ENCODE measurements at regions not wholly inside any gene's neighbourhood (a gene's known extent, or its start where the extent isn't known, plus 50 kb on each side); places are given as distances from the start of the nearest gene placed in this dataset.

DNA sequence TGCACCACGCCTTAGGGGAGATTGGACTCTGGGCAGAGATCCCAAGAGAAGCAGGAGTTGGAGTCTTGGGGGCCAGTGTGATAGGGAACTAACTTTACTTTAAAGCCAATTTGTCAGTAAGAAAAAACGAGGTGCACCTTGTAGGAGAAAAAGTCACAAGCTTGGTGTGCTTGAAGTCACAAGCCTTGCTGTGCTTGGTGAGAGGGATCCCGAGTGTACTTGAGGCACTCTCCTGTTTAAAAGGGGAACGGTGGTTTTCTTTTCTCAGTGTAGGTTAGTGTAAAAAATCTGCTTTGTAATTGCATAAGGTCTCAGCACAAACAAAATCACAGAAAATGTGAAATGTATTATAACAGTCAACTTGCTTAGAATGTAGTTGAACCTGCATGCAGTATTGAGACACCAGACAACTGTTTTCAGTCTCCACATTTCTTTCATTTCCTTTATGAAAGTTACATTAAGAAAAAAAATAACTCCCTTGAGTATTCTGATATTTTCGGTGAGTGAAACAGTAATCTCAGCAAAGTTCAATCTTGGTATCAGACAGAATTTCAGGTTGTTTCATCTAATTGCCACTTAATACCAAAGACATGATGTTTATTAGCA lies 111.1 kb upstream of the DUSP22 start:
- DNase-seq (ENCODE audit: insufficient read length, low spot score) (no peak), FAIRE-seq (peak; percentile 87)
- TF ChIP-seq POLR2AphosphoS5 (IDR thresholded peaks at IDR 0.05; ENCODE audit: low read depth, low read length) (peak; percentile 19; the same call in 1 of the 2 replicates), TAF1 (IDR thresholded peaks at IDR 0.05; ENCODE audit: low read depth, low read length) (no peak), SPI1 (IDR thresholded peaks at IDR 0.05; ENCODE audit: low read depth, low read length) (peak; percentile 21; the same call in 1 of the 2 replicates), POU2F2 (IDR thresholded peaks at IDR 0.05; ENCODE audit: low read depth, low read length) (no peak)

DNA sequence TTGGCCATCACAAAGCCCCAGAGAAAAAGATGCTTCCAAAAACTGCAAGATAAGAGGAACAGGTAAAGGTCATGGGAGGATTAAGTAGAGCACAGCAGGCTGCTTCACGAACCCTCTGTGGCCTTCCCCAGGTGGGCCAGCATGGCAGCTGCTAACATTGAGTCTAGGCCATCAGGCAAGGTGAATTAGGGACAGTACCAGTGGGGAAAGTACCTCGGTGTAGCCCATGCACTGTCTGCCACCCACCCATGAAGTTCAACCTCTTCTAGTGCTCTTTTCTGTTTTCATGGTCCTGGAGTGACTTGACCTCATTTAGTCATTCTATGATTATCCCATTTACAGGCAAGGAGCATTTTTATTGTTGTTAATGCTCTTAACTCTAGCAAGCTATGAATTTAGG lies 108.6 kb upstream of the DUSP22 start:
- FAIRE-seq (peak; percentile 82), DNase-seq (ENCODE audit: insufficient read length, low spot score) (no peak)
- TF ChIP-seq POU2F2 (IDR thresholded peaks at IDR 0.05; ENCODE audit: low read depth, low read length), result no peak
- 0 out of 2 replicates have a peak, but pooled peaks have one; percentile 15 for TF ChIP-seq SPI1 (IDR thresholded peaks at IDR 0.05; ENCODE audit: low read depth, low read length)

DNA sequence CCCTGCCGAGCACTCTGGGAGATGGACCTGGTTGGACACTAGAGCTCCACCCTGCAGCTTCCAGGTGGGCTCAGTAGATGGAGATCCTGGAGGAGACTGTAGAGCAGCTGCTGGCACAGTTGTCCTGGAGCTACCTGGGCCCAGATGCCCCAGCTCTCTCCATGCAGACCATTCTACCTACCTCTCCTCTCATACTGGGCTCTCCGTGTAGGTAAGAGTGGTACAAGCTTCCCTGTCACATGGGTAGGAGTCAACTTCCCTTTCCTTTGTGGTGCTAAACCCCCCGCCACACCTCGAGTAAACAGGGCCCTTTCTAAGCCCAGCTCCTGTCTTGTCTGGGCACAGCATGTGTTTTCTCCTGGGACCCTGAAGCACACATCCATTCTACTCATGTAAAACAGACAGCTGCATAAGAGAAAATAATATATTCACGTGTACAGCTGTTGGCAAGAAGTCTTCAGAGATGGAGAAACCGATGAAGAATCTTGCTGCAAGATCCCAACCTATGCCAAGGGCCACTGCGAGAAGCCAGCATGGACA lies 108.1 kb upstream of the DUSP22 start:
- FAIRE-seq, result no peak
- no peak for DNase-seq (ENCODE audit: insufficient read length, low spot score)
- no peak for TF ChIP-seq TAF1 (IDR thresholded peaks at IDR 0.05; ENCODE audit: low read depth, low read length)
- no peak for TF ChIP-seq POLR2A (IDR thresholded peaks at IDR 0.05; ENCODE audit: low read depth, low read length)
- TF ChIP-seq SPI1 (IDR thresholded peaks at IDR 0.05; ENCODE audit: low read depth, low read length), result no peak
- TF ChIP-seq POLR2AphosphoS5 (IDR thresholded peaks at IDR 0.05; ENCODE audit: low read depth, low read length), result no peak
- no peak for TF ChIP-seq POU2F2 (IDR thresholded peaks at IDR 0.05; ENCODE audit: low read depth, low read length)
- TF ChIP-seq PAX5 (IDR thresholded peaks at IDR 0.05; ENCODE audit: insufficient read depth, low read length, severe bottlenecking), result no peak

DNA sequence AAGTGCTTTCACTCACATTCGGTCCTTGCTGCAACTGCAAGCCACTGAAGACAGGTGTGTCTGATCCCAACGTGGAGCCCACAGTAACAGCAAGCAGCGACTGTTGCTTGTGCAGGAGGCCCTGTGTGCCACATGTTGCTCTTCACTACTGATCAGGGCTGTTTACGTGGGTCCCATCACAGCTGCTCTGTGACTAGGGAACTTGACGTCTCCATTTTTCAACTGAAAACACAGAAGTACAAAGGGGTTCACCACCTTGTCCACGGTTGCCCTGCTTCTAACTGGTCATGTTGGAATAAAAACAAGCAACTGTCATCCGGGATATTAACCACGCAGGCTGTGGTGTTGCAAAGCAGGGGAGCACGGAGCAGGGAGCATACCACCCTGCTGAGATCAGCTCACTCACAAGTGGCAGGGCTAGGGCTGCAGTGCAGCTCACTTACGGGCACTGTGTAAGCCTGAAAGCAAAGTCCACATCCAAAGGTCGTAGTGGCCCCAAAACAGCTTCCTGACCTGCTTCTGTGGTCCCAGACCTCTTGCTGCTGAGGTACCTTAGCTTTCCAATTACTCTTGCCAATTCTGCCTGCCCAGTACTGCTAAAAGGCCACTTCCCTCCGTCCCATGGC lies 105.8 kb upstream of the DUSP22 start:
- FAIRE-seq (no peak), DNase-seq (ENCODE audit: insufficient read length, low spot score) (no peak)
- TF ChIP-seq POU2F2 (IDR thresholded peaks at IDR 0.05; ENCODE audit: low read depth, low read length) (no peak), SPI1 (IDR thresholded peaks at IDR 0.05; ENCODE audit: low read depth, low read length) (no peak), POLR2A (IDR thresholded peaks at IDR 0.05; ENCODE audit: low read depth, low read length) (no peak), TAF1 (IDR thresholded peaks at IDR 0.05; ENCODE audit: low read depth, low read length) (no peak), POLR2AphosphoS5 (IDR thresholded peaks at IDR 0.05; ENCODE audit: low read depth, low read length) (no peak)

DNA sequence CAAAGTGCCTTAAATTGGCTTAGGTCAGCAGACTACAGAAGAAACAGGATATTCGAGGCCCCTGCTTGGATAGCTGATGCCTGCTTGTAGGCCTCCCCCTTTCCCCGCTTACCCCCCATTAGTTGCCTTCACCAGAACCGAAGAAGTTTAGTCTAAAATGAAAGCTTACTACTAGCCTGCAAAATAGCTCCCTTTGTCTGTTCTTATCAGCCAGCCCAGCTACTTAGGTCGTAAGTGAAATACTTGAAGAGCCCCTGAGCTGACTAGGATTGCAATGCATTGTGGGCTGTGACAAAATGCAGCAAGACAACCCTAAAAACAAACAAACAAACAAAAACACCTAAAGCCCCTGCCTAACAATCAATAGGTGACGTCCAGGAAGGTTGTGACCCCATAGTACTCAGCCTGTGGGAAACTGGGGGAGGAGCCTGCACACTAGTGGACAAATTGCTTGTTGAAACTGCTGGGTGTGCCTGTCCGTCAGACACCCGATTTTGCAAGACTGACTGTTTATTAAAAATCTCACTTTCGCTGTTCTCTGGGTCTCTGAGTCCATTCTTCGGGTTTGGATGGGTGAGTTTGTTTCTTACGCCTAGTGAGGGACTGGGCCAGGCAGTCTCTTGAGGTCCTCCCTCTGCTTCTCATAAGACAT lies 105.0 kb upstream of the DUSP22 start:
- TF ChIP-seq PAX5 (IDR thresholded peaks at IDR 0.05; ENCODE audit: insufficient read depth, low read length, severe bottlenecking) (no peak), POU2F2 (IDR thresholded peaks at IDR 0.05; ENCODE audit: low read depth, low read length) (no peak), TAF1 (IDR thresholded peaks at IDR 0.05; ENCODE audit: low read depth, low read length) (no peak), SPI1 (IDR thresholded peaks at IDR 0.05; ENCODE audit: low read depth, low read length) (no peak), POLR2A (IDR thresholded peaks at IDR 0.05; ENCODE audit: low read depth, low read length) (no peak), POLR2AphosphoS5 (IDR thresholded peaks at IDR 0.05; ENCODE audit: low read depth, low read length) (no peak)
- FAIRE-seq, result peak; percentile 57
- DNase-seq (ENCODE audit: insufficient read length, low spot score), result no peak

GRCh38 chr6:188821-189655 lies 103.2 kb upstream of the DUSP22 start:
- FAIRE-seq (peak; percentile 76), DNase-seq (ENCODE audit: insufficient read length, low spot score) (no peak)
- TF ChIP-seq POLR2AphosphoS5 (IDR thresholded peaks at IDR 0.05; ENCODE audit: low read depth, low read length), result no peak
- TF ChIP-seq PAX5 (IDR thresholded peaks at IDR 0.05; ENCODE audit: insufficient read depth, low read length, severe bottlenecking), result peak; percentile 65
- TF ChIP-seq POLR2A (IDR thresholded peaks at IDR 0.05; ENCODE audit: low read depth, low read length), result peak; percentile 50; the same call in 1 of the 2 replicates
- peak; percentile 75 for TF ChIP-seq SPI1 (IDR thresholded peaks at IDR 0.05; ENCODE audit: low read depth, low read length)
- 0 out of 2 replicates have a peak, but pooled peaks have one; percentile 22 for TF ChIP-seq TAF1 (IDR thresholded peaks at IDR 0.05; ENCODE audit: low read depth, low read length)
- TF ChIP-seq POU2F2 (IDR thresholded peaks at IDR 0.05; ENCODE audit: low read depth, low read length), result peak; percentile 60; the same call in 1 of the 2 replicates

GRCh38 chr6:189676-190075 lies 102.6 kb upstream of the DUSP22 start:
- DNase-seq (ENCODE audit: insufficient read length, low spot score), result no peak
- no peak for FAIRE-seq
- TF ChIP-seq TAF1 (IDR thresholded peaks at IDR 0.05; ENCODE audit: low read depth, low read length) (no peak; the same call in 1 of the 2 replicates), SPI1 (IDR thresholded peaks at IDR 0.05; ENCODE audit: low read depth, low read length) (no peak), POLR2A (IDR thresholded peaks at IDR 0.05; ENCODE audit: low read depth, low read length) (no peak; the same call in 1 of the 2 replicates), PAX5 (IDR thresholded peaks at IDR 0.05; ENCODE audit: insufficient read depth, low read length, severe bottlenecking) (no peak), POLR2AphosphoS5 (IDR thresholded peaks at IDR 0.05; ENCODE audit: low read depth, low read length) (no peak), POU2F2 (IDR thresholded peaks at IDR 0.05; ENCODE audit: low read depth, low read length) (no peak)

- DNase-seq (ENCODE audit: insufficient read length, low spot score) (no peak), FAIRE-seq (peak; percentile 62)
- TF ChIP-seq TAF1 (IDR thresholded peaks at IDR 0.05; ENCODE audit: low read depth, low read length) (no peak), PAX5 (IDR thresholded peaks at IDR 0.05; ENCODE audit: insufficient read depth, low read length, severe bottlenecking) (no peak), POLR2AphosphoS5 (IDR thresholded peaks at IDR 0.05; ENCODE audit: low read depth, low read length) (no peak), SPI1 (IDR thresholded peaks at IDR 0.05; ENCODE audit: low read depth, low read length) (no peak), POLR2A (IDR thresholded peaks at IDR 0.05; ENCODE audit: low read depth, low read length) (no peak), POU2F2 (IDR thresholded peaks at IDR 0.05; ENCODE audit: low read depth, low read length) (no peak)
Measured at GRCh38 chr6:190596-191395, 101.5 kb upstream of the DUSP22 start.

Measured in GM12891 (cell line).